HG03108 (cell line): ENCODE measurements at regions not wholly inside any gene's neighbourhood (a gene's known extent, or its start where the extent isn't known, plus 50 kb on each side); places are given as distances from the start of the nearest gene placed in this dataset.
"Not testable (repeated sequence)": the region's sequence is repeated elsewhere in the genome, so short reads cannot be mapped to it uniquely, and the experiment has no call there.

Experiments
- ATAC-seq: cut with Tn5 transposase; IDR thresholded peaks from one replicate; pipeline ENCODE4 v1.9.1; 2021; ENCODE audit warnings: moderate library complexity; ENCODE audit not compliant: unreplicated experiment

- peak; percentile 20 for ATAC-seq
Measured at GRCh38 chr14:106309423-106309822, 783.0 kb downstream of the TMEM121 start.

- ATAC-seq, result no peak
Measured at GRCh38 chr14:106315436-106315835, 789.1 kb downstream of the TMEM121 start.

- no peak for ATAC-seq
Measured at GRCh38 chr14:106317593-106317992, 791.2 kb downstream of the TMEM121 start.

- ATAC-seq, result no peak
Measured at GRCh38 chr14:106318700-106319099, 792.3 kb downstream of the TMEM121 start.

- not testable (repeated sequence) for ATAC-seq
Measured at GRCh38 chr14:106323970-106324369, 797.6 kb downstream of the TMEM121 start.

GRCh38 chr14:106327234-106327633 is 800.9 kb downstream of the TMEM121 start:
- ATAC-seq, result no peak

- ATAC-seq, result not testable (repeated sequence)
Measured at GRCh38 chr14:106327702-106328353, 801.4 kb downstream of the TMEM121 start.

- not testable (repeated sequence) for ATAC-seq
Measured at GRCh38 chr14:106329243-106329642, 802.9 kb downstream of the TMEM121 start.

- not testable (repeated sequence) for ATAC-seq
Measured at GRCh38 chr14:106329987-106330774, 803.8 kb downstream of the TMEM121 start.

GRCh38 chr14:106334428-106335109 is 808.2 kb downstream of the TMEM121 start:
- ATAC-seq, result not testable (repeated sequence)

GRCh38 chr14:106335110-106335429 is 808.7 kb downstream of the TMEM121 start:
- ATAC-seq, result not testable (repeated sequence)

- ATAC-seq, result not testable (repeated sequence)
Measured at GRCh38 chr14:106338775-106339174, 812.4 kb downstream of the TMEM121 start.

- ATAC-seq, result not testable (repeated sequence)
Measured at GRCh38 chr14:106340658-106341057, 814.3 kb downstream of the TMEM121 start.

- not testable (repeated sequence) for ATAC-seq
Measured at GRCh38 chr14:106341161-106341560, 814.8 kb downstream of the TMEM121 start.

- ATAC-seq, result no peak
Measured at GRCh38 chr14:106343626-106344025, 817.2 kb downstream of the TMEM121 start.

GRCh38 chr14:106344065-106344614 is 817.8 kb downstream of the TMEM121 start:
- not testable (repeated sequence) for ATAC-seq

- ATAC-seq, result not testable (repeated sequence)
Measured at GRCh38 chr14:106344791-106345479, 818.6 kb downstream of the TMEM121 start.

GRCh38 chr14:106346084-106346483 is 819.7 kb downstream of the TMEM121 start:
- ATAC-seq, result no peak

- no peak for ATAC-seq
Measured at GRCh38 chr14:106346534-106347290, 820.3 kb downstream of the TMEM121 start.

GRCh38 chr14:106347291-106347778 is 821.0 kb downstream of the TMEM121 start:
- no peak for ATAC-seq
